ENCODE measurements at regions not wholly inside any gene's neighbourhood (a gene's known extent, or its start where the extent isn't known, plus 50 kb on each side); places are given as distances from the start of the nearest gene placed in this dataset.
A peak's percentile ranks its signal among the peaks of the same experiment; 100 is the strongest.

DNA sequence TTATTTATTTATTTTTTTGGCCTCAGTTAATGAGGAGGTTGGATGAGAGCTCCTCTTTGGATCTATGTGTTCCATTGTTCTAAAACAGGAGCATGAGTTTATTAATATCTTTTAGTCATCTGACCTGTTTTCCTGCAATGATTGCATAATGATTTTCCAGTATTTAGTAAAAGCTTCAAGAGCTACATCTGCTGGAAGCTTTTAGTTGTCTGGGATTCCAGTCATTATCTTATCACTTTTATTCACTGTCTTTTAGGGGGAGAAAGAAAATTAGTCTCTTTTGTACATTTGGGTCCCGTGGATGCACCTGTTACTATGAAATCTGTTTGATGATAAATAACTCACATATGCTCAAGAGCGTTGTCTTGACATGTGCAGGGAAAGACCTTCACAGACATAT is 1270.0 kb downstream of the ROBO1 start:
- H3K27me3 ChIP-seq: no peaks in the 10 kb centered on the region
- intact Hi-C loops (cut with DNase I): no loop called here
- TF ChIP-seq, protein P1, sequence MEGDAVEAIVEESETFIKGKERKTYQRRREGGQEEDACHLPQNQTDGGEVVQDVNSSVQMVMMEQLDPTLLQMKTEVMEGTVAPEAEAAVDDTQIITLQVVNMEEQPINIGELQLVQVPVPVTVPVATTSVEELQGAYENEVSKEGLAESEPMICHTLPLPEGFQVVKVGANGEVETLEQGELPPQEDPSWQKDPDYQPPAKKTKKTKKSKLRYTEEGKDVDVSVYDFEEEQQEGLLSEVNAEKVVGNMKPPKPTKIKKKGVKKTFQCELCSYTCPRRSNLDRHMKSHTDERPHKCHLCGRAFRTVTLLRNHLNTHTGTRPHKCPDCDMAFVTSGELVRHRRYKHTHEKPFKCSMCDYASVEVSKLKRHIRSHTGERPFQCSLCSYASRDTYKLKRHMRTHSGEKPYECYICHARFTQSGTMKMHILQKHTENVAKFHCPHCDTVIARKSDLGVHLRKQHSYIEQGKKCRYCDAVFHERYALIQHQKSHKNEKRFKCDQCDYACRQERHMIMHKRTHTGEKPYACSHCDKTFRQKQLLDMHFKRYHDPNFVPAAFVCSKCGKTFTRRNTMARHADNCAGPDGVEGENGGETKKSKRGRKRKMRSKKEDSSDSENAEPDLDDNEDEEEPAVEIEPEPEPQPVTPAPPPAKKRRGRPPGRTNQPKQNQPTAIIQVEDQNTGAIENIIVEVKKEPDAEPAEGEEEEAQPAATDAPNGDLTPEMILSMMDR (IDR thresholded peaks at IDR 0.05): peak in 3 of 6 experiments; percentile 3 to 26 (median 23)
- TF ChIP-seq POLR2A (IDR thresholded peaks at IDR 0.05): no peak
- 66 to 76% (median 74%) methylated on average over 2 of the region's 2 CpGs for WGBS, 4 donors
- no peak overlapping the region for H3K27ac ChIP-seq
- no peaks in the 10 kb centered on the region for H3K36me3 ChIP-seq (replicated peaks in 1 of 2)
- no peak overlapping the region for H3K4me3 ChIP-seq
- no peak for DNase-seq
- peaks cover 0 to 19% of the 10 kb centered on the region in 2 donors for H3K4me1 ChIP-seq (replicated peaks in 1 of 2)
- H3K9me3 ChIP-seq (replicated peaks in 1 of 3): no peaks in the 10 kb centered on the region

DNA sequence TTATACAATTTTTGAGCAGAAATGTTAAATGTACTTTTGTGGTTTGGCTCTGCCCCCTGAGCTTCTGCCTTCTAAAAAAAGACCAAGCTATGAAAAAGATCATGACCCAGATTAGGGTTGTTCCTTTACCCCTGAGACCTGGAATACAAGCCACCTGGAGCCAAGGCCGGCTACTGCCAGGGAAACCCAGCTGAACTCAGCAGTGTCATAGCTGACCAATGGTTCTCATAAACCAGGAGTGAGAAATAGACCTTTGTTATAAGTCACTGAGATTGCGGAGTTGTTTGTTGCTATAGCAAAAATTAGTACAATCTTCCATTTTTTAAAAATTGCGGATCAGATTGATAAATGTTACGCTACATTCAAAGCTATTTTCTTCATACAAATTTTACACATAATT is 1261.7 kb downstream of the ROBO1 start:
- H3K4me1 ChIP-seq (replicated peaks in 1 of 2): no peaks in the 10 kb centered on the region
- no peaks in the 10 kb centered on the region for H3K36me3 ChIP-seq (replicated peaks in 1 of 2)
- intact Hi-C loops (cut with DNase I): no loop called here
- 52 to 81% (median 70%) methylated on average over 3 to 4 of the region's 4 CpGs for WGBS, 4 donors
- no peak for DNase-seq
- H3K27me3 ChIP-seq: no peaks in the 10 kb centered on the region
- no peak overlapping the region for H3K4me3 ChIP-seq
- TF ChIP-seq, protein P1 (IDR thresholded peaks at IDR 0.05): no peak
- TF ChIP-seq POLR2A (IDR thresholded peaks at IDR 0.05): no peak
- H3K27ac ChIP-seq: no peak overlapping the region
- H3K9me3 ChIP-seq (replicated peaks in 1 of 3): no peaks in the 10 kb centered on the region

- Histone ChIP-seq H3K27ac (no peak overlapping the region), H3K4me1 (replicated peaks in 1 of 2) (no peaks in the 10 kb centered on the region), H3K36me3 (replicated peaks in 1 of 2) (no peaks in the 10 kb centered on the region), H3K27me3 (no peaks in the 10 kb centered on the region), H3K4me3 (no peak overlapping the region), H3K9me3 (replicated peaks in 1 of 3) (no peaks in the 10 kb centered on the region)
- TF ChIP-seq POLR2A (IDR thresholded peaks at IDR 0.05): no peak
- TF ChIP-seq, protein P1 (IDR thresholded peaks at IDR 0.05): no peak
- no peak for DNase-seq
- 45 to 58% (median 50%) methylated on average over 2 of the region's 2 CpGs for WGBS, 4 donors
- intact Hi-C loops (cut with DNase I): no loop called here
Observed at GRCh38 chr3:78506581-78507195, 1261.1 kb downstream of the ROBO1 start.

DNA sequence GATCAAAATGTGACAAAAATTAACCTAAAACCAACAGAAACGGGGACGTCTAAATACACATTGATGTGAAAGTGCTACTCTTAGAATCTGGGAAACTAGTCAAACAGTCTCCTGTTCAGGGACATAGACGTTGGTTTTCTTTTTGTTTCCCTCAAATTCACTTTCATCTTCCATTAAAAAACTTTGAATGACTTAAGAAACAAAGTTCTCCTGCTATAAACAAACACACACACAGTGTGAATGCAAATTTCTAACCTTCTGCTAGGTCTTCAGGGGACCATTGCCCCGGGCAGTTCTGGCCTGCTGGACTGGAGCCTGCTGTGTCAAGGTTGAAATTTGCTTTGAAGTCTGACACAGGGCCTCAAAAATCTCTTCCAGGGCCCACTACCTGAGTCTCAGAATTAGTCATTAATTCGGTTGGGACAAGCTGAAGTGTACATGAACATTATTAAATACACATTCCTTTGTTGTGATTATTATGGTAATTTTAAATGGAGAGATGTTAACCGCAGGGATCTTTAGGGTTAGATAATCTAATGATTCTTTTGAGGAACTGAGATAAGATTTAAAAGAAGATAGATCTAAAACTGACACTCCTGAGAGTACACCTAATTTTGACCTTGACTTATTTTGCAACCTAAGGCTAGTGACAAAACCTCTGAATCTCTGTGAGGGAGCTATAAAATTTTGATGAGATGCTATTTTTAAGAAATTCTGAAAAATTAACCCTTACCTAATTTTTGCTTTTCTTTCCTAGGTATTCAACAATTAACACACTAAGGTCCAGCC is 1260.4 kb downstream of the ROBO1 start:
- 18 to 35% (median 32%) methylated on average over 6 of the region's 6 CpGs for WGBS, 4 donors
- TF ChIP-seq, protein P1 (IDR thresholded peaks at IDR 0.05): no peak
- TF ChIP-seq POLR2A (IDR thresholded peaks at IDR 0.05): no peak
- Histone ChIP-seq H3K4me3 (no peak overlapping the region), H3K27me3 (no peaks in the 10 kb centered on the region), H3K36me3 (replicated peaks in 1 of 2) (no peaks in the 10 kb centered on the region), H3K27ac (no peak overlapping the region), H3K9me3 (replicated peaks in 1 of 3) (no peaks in the 10 kb centered on the region), H3K4me1 (replicated peaks in 1 of 2) (no peaks in the 10 kb centered on the region)
- no peak for DNase-seq
- intact Hi-C loops (cut with DNase I): no loop called here

Measured in adrenal gland (tissue), 9 donors.